C4-2B (cell line): ENCODE measurements at regions not wholly inside any gene's neighbourhood (a gene's known extent, or its start where the extent isn't known, plus 50 kb on each side); places are given as distances from the start of the nearest gene placed in this dataset.
"Not testable (repeated sequence)": the region's sequence is repeated elsewhere in the genome, so short reads cannot be mapped to it uniquely, and the experiment has no call there.

Experiments
- H3K27ac ChIP-seq: fragments of 450-650 bp; 2 replicates; pipeline ENCODE4 v1.5.1; 2017
- ZFX ChIP-seq: fragments of 450-650 bp; IDR thresholded peaks from 2 replicates; pipeline ENCODE4 v1.6.1; 2017
- TF ChIP-seq, protein P1 (sequence below): fragments of 450-650 bp; conservative IDR thresholded peaks from 2 replicates; pipeline ENCODE4 v1.5.1; 2017; ENCODE audit warnings: mild to moderate bottlenecking

DNA sequence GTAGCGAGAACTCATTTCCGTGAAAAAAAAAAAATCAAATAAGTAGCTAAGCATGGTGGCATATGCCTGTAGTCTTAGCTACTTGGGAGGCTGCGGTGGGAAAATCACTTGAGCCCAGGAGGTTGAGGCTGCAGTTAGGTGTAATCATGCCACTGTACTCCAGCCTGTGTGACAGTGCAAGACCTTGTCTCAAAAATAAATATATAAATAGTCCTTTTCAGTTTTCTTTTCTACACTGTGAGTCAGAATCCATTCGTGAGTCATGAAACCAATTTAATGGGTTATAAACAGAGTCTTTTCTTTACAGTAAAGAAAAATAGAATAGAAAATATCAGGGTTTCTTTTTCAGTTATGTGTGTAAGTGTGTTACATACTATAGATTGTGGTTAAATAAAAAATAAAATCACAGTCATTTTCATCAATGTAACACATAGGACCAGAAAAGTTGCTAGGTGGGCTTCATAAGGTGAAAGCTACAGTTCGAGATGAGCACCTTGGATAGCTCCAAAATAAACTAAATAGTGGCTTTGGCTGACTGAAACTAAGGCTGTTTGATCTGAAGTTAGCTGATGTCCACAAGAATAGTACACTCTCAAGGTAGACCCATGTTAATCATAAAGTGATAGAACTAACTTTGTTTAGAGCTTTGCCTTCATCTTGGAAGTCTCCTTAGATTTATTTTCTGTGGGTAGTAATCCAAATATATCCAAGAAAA is 781.1 kb downstream of the GATA3 start:
- H3K27ac ChIP-seq: no peak overlapping the region
- TF ChIP-seq, protein P1, sequence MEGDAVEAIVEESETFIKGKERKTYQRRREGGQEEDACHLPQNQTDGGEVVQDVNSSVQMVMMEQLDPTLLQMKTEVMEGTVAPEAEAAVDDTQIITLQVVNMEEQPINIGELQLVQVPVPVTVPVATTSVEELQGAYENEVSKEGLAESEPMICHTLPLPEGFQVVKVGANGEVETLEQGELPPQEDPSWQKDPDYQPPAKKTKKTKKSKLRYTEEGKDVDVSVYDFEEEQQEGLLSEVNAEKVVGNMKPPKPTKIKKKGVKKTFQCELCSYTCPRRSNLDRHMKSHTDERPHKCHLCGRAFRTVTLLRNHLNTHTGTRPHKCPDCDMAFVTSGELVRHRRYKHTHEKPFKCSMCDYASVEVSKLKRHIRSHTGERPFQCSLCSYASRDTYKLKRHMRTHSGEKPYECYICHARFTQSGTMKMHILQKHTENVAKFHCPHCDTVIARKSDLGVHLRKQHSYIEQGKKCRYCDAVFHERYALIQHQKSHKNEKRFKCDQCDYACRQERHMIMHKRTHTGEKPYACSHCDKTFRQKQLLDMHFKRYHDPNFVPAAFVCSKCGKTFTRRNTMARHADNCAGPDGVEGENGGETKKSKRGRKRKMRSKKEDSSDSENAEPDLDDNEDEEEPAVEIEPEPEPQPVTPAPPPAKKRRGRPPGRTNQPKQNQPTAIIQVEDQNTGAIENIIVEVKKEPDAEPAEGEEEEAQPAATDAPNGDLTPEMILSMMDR: no peak
- no peak for TF ChIP-seq ZFX

DNA sequence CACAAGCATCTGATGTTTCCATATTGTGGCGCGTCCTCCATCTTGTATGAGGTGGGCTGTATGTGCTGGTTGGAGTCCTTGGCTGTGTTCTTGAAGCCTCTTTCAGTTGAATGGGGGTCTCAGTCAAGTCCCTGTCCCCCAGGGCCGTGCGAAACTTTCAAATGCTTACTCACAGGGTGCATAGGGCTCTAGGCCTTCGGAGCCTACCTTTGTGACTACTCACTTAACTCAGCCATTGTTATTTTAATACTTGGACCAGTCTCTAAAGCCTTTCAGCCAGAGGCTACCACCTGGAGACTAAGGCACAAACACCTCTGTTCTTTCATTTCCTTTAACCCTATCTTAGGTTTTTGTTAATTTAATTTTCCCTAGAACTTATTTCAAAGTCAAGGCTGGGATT is 785.9 kb downstream of the GATA3 start:
- H3K27ac ChIP-seq: no peak overlapping the region
- TF ChIP-seq, protein P1: no peak
- no peak for TF ChIP-seq ZFX

DNA sequence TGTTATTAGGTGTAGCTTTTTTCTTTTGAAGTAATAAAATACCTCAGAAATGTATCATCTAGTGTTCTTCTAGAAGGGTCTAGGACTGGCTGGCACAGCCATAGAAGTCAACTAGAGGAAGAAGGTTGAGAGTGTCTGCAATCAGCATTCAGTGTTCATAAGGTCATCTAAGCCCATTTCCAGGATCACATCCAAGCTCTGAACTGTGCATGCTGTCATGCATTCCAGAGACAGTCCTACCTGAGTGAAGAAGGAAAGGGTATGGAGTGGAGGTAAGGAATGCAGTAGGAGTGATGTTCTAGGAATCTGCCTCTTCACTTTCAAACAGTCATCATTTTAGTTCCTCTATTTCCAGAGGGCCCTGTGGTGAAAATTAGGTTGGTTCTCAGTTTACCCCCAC is 789.7 kb downstream of the GATA3 start:
- TF ChIP-seq, protein P1: no peak
- TF ChIP-seq ZFX: no peak
- no peak overlapping the region for H3K27ac ChIP-seq

DNA sequence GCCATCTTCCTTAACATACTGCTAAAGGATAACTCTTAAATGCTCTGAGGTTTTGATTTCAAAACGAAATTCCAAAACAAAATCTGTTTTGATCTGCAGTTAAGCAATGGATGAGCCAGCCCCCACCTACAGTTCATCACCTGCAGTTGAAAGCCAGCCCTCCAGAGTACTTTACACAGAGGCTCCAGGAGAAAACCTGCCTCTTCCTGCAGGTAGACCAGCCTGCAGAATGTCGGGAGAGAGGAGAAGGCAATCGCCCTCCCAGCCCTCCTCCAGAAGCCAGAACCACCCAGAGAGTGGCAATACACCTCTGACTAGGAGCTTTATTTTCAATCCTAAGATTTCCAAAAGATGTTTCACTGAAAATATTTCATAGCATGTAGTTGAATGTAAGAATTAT is 798.1 kb downstream of the GATA3 start:
- no peak overlapping the region for H3K27ac ChIP-seq
- no peak for TF ChIP-seq ZFX
- TF ChIP-seq, protein P1: no peak

DNA sequence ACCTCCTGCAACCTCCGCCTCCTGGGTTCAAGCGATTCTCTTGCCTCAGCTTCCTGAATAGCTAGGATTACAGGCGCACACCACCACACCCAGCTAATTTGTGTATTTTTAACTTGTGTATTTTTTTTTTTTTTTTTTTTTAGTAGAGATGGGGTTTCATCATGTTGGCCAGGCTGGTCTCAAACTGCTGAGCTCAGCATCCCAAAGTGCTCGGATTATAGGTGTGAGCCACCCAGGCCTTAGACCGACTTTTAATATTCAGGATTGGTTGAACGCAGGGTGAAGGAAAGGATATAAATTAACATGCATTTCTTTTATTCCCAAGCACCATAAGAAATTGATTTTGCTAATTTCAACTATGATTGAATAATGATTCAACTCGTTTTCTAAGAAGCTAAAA is 798.6 kb downstream of the GATA3 start:
- TF ChIP-seq ZFX: no peak
- TF ChIP-seq, protein P1: no peak
- no peak overlapping the region for H3K27ac ChIP-seq

DNA sequence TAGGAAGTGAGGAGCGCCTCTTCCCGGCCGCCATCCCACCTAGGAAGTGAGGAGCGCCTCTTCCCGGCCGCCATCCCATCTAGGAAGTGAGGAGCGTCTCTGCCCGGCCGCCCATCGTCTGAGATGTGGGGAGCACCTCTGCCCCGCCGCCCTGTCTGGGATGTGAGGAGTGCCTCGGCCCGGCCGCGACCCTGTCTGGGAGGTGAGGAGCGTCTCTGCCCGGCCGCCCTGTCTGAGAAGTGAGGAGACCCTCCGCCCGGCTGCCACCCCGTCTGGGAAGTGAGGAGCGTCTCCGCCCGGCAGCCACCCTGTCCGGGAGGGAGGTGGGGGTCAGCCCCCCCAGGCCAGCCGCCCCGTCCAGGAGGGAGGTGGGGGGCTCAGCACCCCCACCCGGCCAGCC is 814.4 kb downstream of the GATA3 start:
- H3K27ac ChIP-seq: not testable (repeated sequence)

DNA sequence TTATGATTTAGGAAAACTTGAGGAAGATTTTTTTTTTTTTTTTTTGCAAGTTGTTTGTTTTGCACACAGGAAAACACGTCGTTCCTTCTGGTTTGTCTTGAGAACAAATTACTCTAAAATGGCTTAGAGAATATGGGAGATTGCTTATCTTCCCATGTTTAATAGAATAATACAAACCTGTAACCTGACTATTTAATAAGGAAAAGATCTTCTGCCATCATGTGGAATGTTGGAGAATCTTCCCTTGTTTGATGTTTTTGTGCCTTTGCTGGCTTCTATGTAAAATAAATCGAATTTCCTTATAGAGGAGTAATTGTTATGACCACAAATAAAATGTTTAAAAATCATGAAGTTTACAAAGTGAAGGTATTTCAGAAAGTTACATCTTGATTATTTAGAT is 818.8 kb downstream of the GATA3 start:
- no peak for TF ChIP-seq ZFX
- TF ChIP-seq, protein P1: peak; percentile 72

DNA sequence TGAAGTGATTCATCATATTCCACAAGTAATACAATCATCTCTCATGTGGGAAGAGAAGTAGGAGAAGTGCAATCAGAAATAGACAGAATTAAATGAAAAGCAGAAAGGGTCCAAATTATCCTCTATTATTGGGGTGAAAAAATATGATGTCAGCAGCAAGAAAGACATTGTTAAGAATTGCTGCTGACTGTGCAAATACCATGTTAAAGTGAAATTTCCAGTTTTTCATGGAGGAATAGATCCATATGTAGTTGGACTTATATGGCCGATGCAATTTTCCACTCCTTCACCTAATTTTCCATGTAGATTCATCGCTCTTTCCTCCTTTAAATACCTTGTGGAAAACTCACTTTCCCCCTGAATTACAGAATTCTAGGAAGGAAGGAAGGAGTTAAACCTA is 819.8 kb downstream of the GATA3 start:
- no peak overlapping the region for H3K27ac ChIP-seq
- TF ChIP-seq, protein P1: no peak
- TF ChIP-seq ZFX: no peak

More for the DNA sequence above, 818.8 kb downstream of the GATA3 start:
- no peak overlapping the region for H3K27ac ChIP-seq
